ENCODE measurements at regions not wholly inside any gene's neighbourhood (a gene's known extent, or its start where the extent isn't known, plus 50 kb on each side); places are given as distances from the start of the nearest gene placed in this dataset.

GRCh38 chr2:63790906-63791305, 50.8 kb upstream of the UGP2 start:
- no peak for TF ChIP-seq CTCF (IDR thresholded peaks at IDR 0.05)
- no peak for TF ChIP-seq POLR2A (IDR thresholded peaks at IDR 0.05)
- TF ChIP-seq EP300 (IDR thresholded peaks at IDR 0.05): no peak
- TF ChIP-seq POLR2AphosphoS5 (IDR thresholded peaks at IDR 0.05): peak; percentile 24

All from gastroesophageal sphincter (tissue), 3 donors.